Loucy (cell line): ENCODE measurements at regions not wholly inside any gene's neighbourhood (a gene's known extent, or its start where the extent isn't known, plus 50 kb on each side); places are given as distances from the start of the nearest gene placed in this dataset.

ENCODE experiments used
- H2AFZ ChIP-seq: fragments of 200-600 bp; sonication (generic); 2 replicates; pipeline ENCODE4 v1.6.0; 2016; ENCODE audit warnings: antibody characterized with exemption, mild to moderate bottlenecking, low read length, moderate library complexity
- H3F3A ChIP-seq: fragments of 200-600 bp; 2 replicates; pipeline ENCODE4 v1.6.0; 2016; ENCODE audit warnings: antibody characterized with exemption, low read depth, mild to moderate bottlenecking
- H3K27me3 ChIP-seq: fragments of 200-600 bp; sonication (generic); 2 replicates; pipeline ENCODE4 v1.6.1; 2014; ENCODE audit warnings: low read length, mild to moderate bottlenecking; ENCODE audit not compliant: insufficient read depth, poor library complexity, severe bottlenecking
- H3K36me3 ChIP-seq: fragments of 200-600 bp; sonication (generic); 2 replicates; pipeline ENCODE4 v1.6.1; 2016; ENCODE audit warnings: low read length; ENCODE audit not compliant: insufficient read depth
- H3K4me1 ChIP-seq: fragments of 200-600 bp; sonication (generic); 2 replicates; pipeline ENCODE4 v1.5.1; 2014; ENCODE audit warnings: low read length, mild to moderate bottlenecking; ENCODE audit not compliant: insufficient read depth, poor library complexity, severe bottlenecking
- H3K4me2 ChIP-seq: fragments of 200-600 bp; sonication (generic); 2 replicates; pipeline ENCODE4 v1.6.0; 2014; ENCODE audit warnings: antibody characterized with exemption, low read length, low read depth, mild to moderate bottlenecking; ENCODE audit not compliant: poor library complexity, severe bottlenecking
- H3K4me3 ChIP-seq: fragments of 200-600 bp; sonication (generic); 2 replicates; pipeline ENCODE4 v1.5.1; 2014; ENCODE audit warnings: low read length, mild to moderate bottlenecking, mixed read lengths; ENCODE audit not compliant: poor library complexity, severe bottlenecking
- H3K79me2 ChIP-seq: fragments of 200-600 bp; sonication (generic); 2 replicates; pipeline ENCODE4 v1.6.1; 2014; ENCODE audit warnings: low read length; ENCODE audit not compliant: insufficient read depth
- H3K9ac ChIP-seq: fragments of 200-600 bp; sonication (generic); 2 replicates; pipeline ENCODE4 v1.6.0; 2014; ENCODE audit warnings: mild to moderate bottlenecking, low read depth, low read length, moderate library complexity; ENCODE audit not compliant: poor library complexity, severe bottlenecking
- H3K9me2 ChIP-seq: fragments of 200-600 bp; sonication (generic); replicated peaks from 2 replicates; pipeline ENCODE4 v1.6.1; 2016; ENCODE audit warnings: low read depth, low read length, mixed read lengths
- H3K9me3 ChIP-seq: fragments of 200-600 bp; sonication (generic); 2 replicates; pipeline ENCODE4 v1.6.1; 2014; ENCODE audit warnings: mild to moderate bottlenecking, antibody characterized with exemption, low read length, low read depth; ENCODE audit not compliant: insufficient read depth
- H4K20me1 ChIP-seq: fragments of 200-600 bp; sonication (generic); 2 replicates; pipeline ENCODE4 v1.6.0; 2014; ENCODE audit warnings: antibody characterized with exemption, low read length, mild to moderate bottlenecking; ENCODE audit not compliant: insufficient read depth, poor library complexity, severe bottlenecking
- CTCF ChIP-seq: fragments of 200-600 bp; sonication (generic); conservative IDR thresholded peaks from 2 replicates; pipeline ENCODE4 v1.5.1; 2014; ENCODE audit warnings: mild to moderate bottlenecking, antibody characterized with exemption, low read length
- EZH2phosphoT487 ChIP-seq: fragments of 200-600 bp; IDR thresholded peaks from 2 replicates; pipeline ENCODE4 v1.6.1; 2018; ENCODE audit warnings: antibody characterized with exemption, mild to moderate bottlenecking, moderate library complexity, borderline replicate concordance

- Histone ChIP-seq H3K9me3 (0 out of 2 replicates have a peak, but pooled peaks cover 3% of the 10 kb centered on the region), H3K4me2 (no peak overlapping the region), H3K9me2 (no peaks in the 10 kb centered on the region), H2AFZ (no peak overlapping the region), H3K36me3 (no peaks in the 10 kb centered on the region), H3K4me3 (no peak overlapping the region), H3K4me1 (no peaks in the 10 kb centered on the region), H4K20me1 (no peaks in the 10 kb centered on the region), H3K79me2 (no peaks in the 10 kb centered on the region), H3K27me3 (no peaks in the 10 kb centered on the region), H3F3A (no peaks in the 10 kb centered on the region), H3K9ac (no peak overlapping the region)
- no peak for TF ChIP-seq EZH2phosphoT487
Observed at GRCh38 chr18:76055025-76055424, 440.0 kb downstream of the ZNF516 start.

GRCh38 chr18:76054156-76054555, 440.9 kb downstream of the ZNF516 start:
- Histone ChIP-seq H3K4me3 (no peak overlapping the region), H3K4me1 (no peaks in the 10 kb centered on the region), H3F3A (no peaks in the 10 kb centered on the region), H3K9me2 (no peaks in the 10 kb centered on the region), H2AFZ (no peak overlapping the region), H3K9ac (no peak overlapping the region), H4K20me1 (no peaks in the 10 kb centered on the region), H3K27me3 (no peaks in the 10 kb centered on the region), H3K4me2 (no peak overlapping the region), H3K79me2 (no peaks in the 10 kb centered on the region), H3K9me3 (0 out of 2 replicates have a peak, but pooled peaks cover 3% of the 10 kb centered on the region), H3K36me3 (no peaks in the 10 kb centered on the region)
- TF ChIP-seq EZH2phosphoT487, result no peak
- no peak for TF ChIP-seq CTCF

DNA sequence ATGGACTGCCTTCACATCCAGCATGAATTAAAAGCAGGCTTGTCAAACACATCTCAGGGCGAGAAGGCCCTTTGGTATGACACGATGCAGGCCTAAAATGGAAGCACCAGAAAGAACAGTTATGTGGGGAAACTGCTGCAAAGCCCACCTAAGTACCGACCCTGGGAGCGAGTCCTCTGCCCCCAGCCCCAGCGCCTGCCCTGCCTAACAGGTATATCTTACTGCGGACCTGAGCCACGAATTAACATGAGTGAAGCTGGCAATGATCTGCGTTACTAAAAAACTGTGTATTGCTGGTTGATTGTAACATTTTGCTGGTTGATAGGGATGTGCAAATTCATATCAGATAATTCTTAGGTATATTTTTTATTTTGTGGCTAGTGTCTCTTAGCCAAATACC, 441.5 kb downstream of the ZNF516 start:
- Histone ChIP-seq H4K20me1 (no peaks in the 10 kb centered on the region), H3K4me2 (no peak overlapping the region), H3K9me2 (no peaks in the 10 kb centered on the region), H3K4me1 (no peaks in the 10 kb centered on the region), H3F3A (no peaks in the 10 kb centered on the region), H3K9me3 (0 out of 2 replicates have a peak, but pooled peaks cover 3% of the 10 kb centered on the region), H3K36me3 (no peaks in the 10 kb centered on the region), H3K27me3 (no peaks in the 10 kb centered on the region), H2AFZ (no peak overlapping the region), H3K4me3 (no peak overlapping the region), H3K9ac (no peak overlapping the region), H3K79me2 (no peaks in the 10 kb centered on the region)
- TF ChIP-seq EZH2phosphoT487, result no peak
- no peak for TF ChIP-seq CTCF

- Histone ChIP-seq H3K36me3 (no peaks in the 10 kb centered on the region), H3K4me3 (no peak overlapping the region), H2AFZ (no peak overlapping the region), H4K20me1 (no peaks in the 10 kb centered on the region), H3K79me2 (no peaks in the 10 kb centered on the region), H3K9ac (no peak overlapping the region), H3K27me3 (no peaks in the 10 kb centered on the region), H3K9me3 (no peaks in the 10 kb centered on the region), H3K4me1 (no peaks in the 10 kb centered on the region), H3K4me2 (no peak overlapping the region), H3K9me2 (no peaks in the 10 kb centered on the region), H3F3A (no peaks in the 10 kb centered on the region)
- TF ChIP-seq CTCF (no peak), EZH2phosphoT487 (no peak)
Observed at GRCh38 chr18:76052227-76052595, 442.8 kb downstream of the ZNF516 start.
